CD14-positive monocyte (primary cell): ENCODE measurements at regions not wholly inside any gene's neighbourhood (a gene's known extent, or its start where the extent isn't known, plus 50 kb on each side); places are given as distances from the start of the nearest gene placed in this dataset.

ENCODE experiments used
- DNase-seq, 3 donors: peaks; one replicate each; pipeline ENCODE4 v3.0.0-alpha.2; 2011 to 2022
- H2AFZ ChIP-seq: 2 replicates; pipeline ENCODE4 v1.6.0; 2012; ENCODE audit warnings: mild to moderate bottlenecking, low read depth, low read length, inconsistent platforms; ENCODE audit not compliant: insufficient read depth, poor library complexity, severe bottlenecking
- H3K27ac ChIP-seq, 2 donors: 1 replicate in 1 of 2; 2 replicates in 1 of 2; pipeline ENCODE4 v1.5.1; 2012 to 2013; ENCODE audit warnings: low read length in 2 of 2, control low read depth in 1 of 2, inconsistent platforms in 1 of 2, low read depth in 1 of 2, mild to moderate bottlenecking in 1 of 2
- H3K27me3 ChIP-seq, 2 donors: one replicate each; pipeline versions ENCODE4 v1.6.0 to v1.6.1; 2011 to 2013; ENCODE audit warnings: low read length in 2 of 2; ENCODE audit not compliant: control insufficient read depth in 2 of 2, insufficient read depth in 2 of 2
- H3K36me3 ChIP-seq, 2 donors: replicated peaks in 1 of 2; 1 replicate in 1 of 2; 2 replicates in 1 of 2; pipeline versions ENCODE4 v1.5.1 to v1.6.1; 2012 to 2013; ENCODE audit warnings: low read length in 2 of 2, control low read depth in 1 of 2, inconsistent platforms in 1 of 2, mild to moderate bottlenecking in 1 of 2; ENCODE audit not compliant: insufficient read depth in 2 of 2, control insufficient read depth in 1 of 2
- H3K4me1 ChIP-seq, 2 donors: 1 replicate in 1 of 2; 2 replicates in 1 of 2; pipeline versions ENCODE4 v1.5.1 to v1.6.1; 2012 to 2013; ENCODE audit warnings: low read length in 2 of 2, control low read depth in 1 of 2, inconsistent platforms in 1 of 2, mild to moderate bottlenecking in 1 of 2, moderate library complexity in 1 of 2; ENCODE audit not compliant: insufficient read depth in 2 of 2, control insufficient read depth in 1 of 2
- H3K4me2 ChIP-seq: replicated peaks from 2 replicates; pipeline ENCODE3; 2012; ENCODE audit warnings: low read length, moderate library complexity, mild to moderate bottlenecking; ENCODE audit not compliant: poor library complexity, severe bottlenecking; ENCODE audit errors: extremely low read depth
- H3K4me3 ChIP-seq, 3 experiments: fragments of 200-600 bp in 1 of 3; sonication (generic) in 1 of 3; replicated peaks in 1 of 3; 1 replicate in 2 of 3; 2 replicates in 1 of 3; pipeline ENCODE4 v1.5.1; 2011 to 2013; ENCODE audit warnings: low read length in 3 of 3, mild to moderate bottlenecking in 3 of 3, control low read depth in 2 of 3, low read depth in 2 of 3, inconsistent platforms in 1 of 3, moderate library complexity in 1 of 3
- H3K79me2 ChIP-seq: 2 replicates; pipeline ENCODE4 v1.6.0; 2012; ENCODE audit warnings: mild to moderate bottlenecking, control low read depth, inconsistent platforms, low read length, moderate library complexity; ENCODE audit not compliant: insufficient read depth
- H3K9ac ChIP-seq: 2 replicates; pipeline ENCODE4 v1.6.0; 2017; ENCODE audit warnings: low read length, mild to moderate bottlenecking; ENCODE audit not compliant: insufficient read depth, poor library complexity, severe bottlenecking
- H3K9me3 ChIP-seq, 2 donors: replicated peaks in 1 of 2; 1 replicate in 1 of 2; 2 replicates in 1 of 2; pipeline versions ENCODE4 v1.5.1 to v1.6.1; 2012 to 2013; ENCODE audit warnings: low read length in 2 of 2, control low read depth in 1 of 2; ENCODE audit not compliant: control insufficient read depth in 1 of 2, insufficient read depth in 1 of 2
- H4K20me1 ChIP-seq: 2 replicates; pipeline ENCODE4 v1.6.0; 2012; ENCODE audit warnings: mild to moderate bottlenecking, low read length, control low read depth, moderate library complexity; ENCODE audit not compliant: insufficient read depth
- H3K27ac Mint-ChIP-seq, 7 donors: one replicate each; pipeline ENCODE4 v1.8.0; 2020; ENCODE audit warnings: mild to moderate bottlenecking in 7 of 7, mixed read lengths in 7 of 7, moderate library complexity in 6 of 7, inconsistent platforms in 2 of 7
- H3K27me3 Mint-ChIP-seq, 3 donors: one replicate each; pipeline ENCODE4 v1.8.0; 2021 to 2022; ENCODE audit warnings: low read depth in 3 of 3, mild to moderate bottlenecking in 3 of 3, mixed read lengths in 3 of 3, moderate library complexity in 3 of 3, inconsistent platforms in 1 of 3
- H3K36me3 Mint-ChIP-seq, 2 donors: one replicate each; pipeline ENCODE4 v1.8.0; 2020; ENCODE audit warnings: mixed read lengths in 2 of 2, inconsistent platforms in 1 of 2, mild to moderate bottlenecking in 1 of 2
- H3K4me1 Mint-ChIP-seq: one replicate; pipeline ENCODE4 v1.8.0; 2020; ENCODE audit warnings: mild to moderate bottlenecking, mixed read lengths
- H3K4me3 Mint-ChIP-seq, 2 donors: one replicate each; pipeline ENCODE4 v1.8.0; 2020; ENCODE audit warnings: mild to moderate bottlenecking in 2 of 2, mixed read lengths in 2 of 2, moderate library complexity in 1 of 2
- H3K9me3 Mint-ChIP-seq, 7 donors: one replicate each; pipeline ENCODE4 v1.8.0; 2020 to 2022; ENCODE audit warnings: mixed read lengths in 7 of 7, mild to moderate bottlenecking in 6 of 7, moderate library complexity in 6 of 7, inconsistent platforms in 2 of 7
- WGBS: methylation state at CpG from one replicate; pipeline ENCODE4 v1.1.5; 2013; ENCODE audit warnings: missing lambda C conversion rate; ENCODE audit not compliant: insufficient coverage; 5-methylcytosine and 5-hydroxymethylcytosine counted together
- intact Hi-C, 2 donors: fragments of 100-400 bp; cut with micrococcal nuclease; formaldehyde crosslinking; loops; one replicate each; pipeline versions ENCODE4 v1.15.0 to v1.15.1; 2023
- TF ChIP-seq, protein P1 (sequence below): fragments of 200-600 bp; IDR thresholded peaks from one replicate; pipeline ENCODE4 v1.8.0; 2022; ENCODE audit warnings: antibody characterized with exemption, mild to moderate bottlenecking

DNA sequence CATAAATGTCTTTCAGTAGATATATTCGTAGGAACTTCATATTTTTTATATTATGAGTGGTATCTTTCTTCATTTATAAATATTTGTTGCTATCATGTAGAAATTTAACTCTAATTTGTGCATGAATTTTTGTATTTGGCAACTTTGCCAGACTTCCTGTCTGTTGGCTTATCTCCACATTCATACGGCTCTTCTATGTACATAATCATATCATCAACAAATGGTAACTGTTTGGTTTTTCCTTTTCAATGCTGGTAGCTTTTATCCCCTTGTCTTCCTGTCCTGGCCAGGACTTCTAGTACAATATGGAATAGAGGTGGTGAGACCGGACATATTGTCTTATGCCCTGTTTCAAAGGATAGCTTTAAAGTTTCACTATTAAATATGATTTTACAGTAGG is 132.3 kb upstream of the COL5A1 start:
- TF ChIP-seq, protein P1, sequence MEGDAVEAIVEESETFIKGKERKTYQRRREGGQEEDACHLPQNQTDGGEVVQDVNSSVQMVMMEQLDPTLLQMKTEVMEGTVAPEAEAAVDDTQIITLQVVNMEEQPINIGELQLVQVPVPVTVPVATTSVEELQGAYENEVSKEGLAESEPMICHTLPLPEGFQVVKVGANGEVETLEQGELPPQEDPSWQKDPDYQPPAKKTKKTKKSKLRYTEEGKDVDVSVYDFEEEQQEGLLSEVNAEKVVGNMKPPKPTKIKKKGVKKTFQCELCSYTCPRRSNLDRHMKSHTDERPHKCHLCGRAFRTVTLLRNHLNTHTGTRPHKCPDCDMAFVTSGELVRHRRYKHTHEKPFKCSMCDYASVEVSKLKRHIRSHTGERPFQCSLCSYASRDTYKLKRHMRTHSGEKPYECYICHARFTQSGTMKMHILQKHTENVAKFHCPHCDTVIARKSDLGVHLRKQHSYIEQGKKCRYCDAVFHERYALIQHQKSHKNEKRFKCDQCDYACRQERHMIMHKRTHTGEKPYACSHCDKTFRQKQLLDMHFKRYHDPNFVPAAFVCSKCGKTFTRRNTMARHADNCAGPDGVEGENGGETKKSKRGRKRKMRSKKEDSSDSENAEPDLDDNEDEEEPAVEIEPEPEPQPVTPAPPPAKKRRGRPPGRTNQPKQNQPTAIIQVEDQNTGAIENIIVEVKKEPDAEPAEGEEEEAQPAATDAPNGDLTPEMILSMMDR = no peak
- Histone ChIP-seq H2AFZ (no peak overlapping the region), H3K27me3 (no peaks in the 10 kb centered on the region), H3K27ac (no peak overlapping the region), H3K4me3 (no peak overlapping the region), H3K79me2 (no peaks in the 10 kb centered on the region), H3K36me3 (no peaks in the 10 kb centered on the region), H3K9me3 (no peaks in the 10 kb centered on the region), H3K4me1 (no peaks in the 10 kb centered on the region), H3K9ac (no peak overlapping the region), H3K4me2 (no peak overlapping the region), H4K20me1 (no peaks in the 10 kb centered on the region)
- no CpG with 5 or more reads among the region's 3 CpGs for WGBS
- Mint-ChIP-seq H3K4me3 (peak overlapping the region in 1 of 2 donors; percentile 22), H3K36me3 (no peaks in the 10 kb centered on the region), H3K4me1 (no peaks in the 10 kb centered on the region), H3K27me3 (peaks cover 1 to 5% (median 4%) of the 10 kb centered on the region in 3 donors), H3K9me3 (peaks cover 0 to 15% (median 1%) of the 10 kb centered on the region in 7 donors), H3K27ac (no peak overlapping the region)
- intact Hi-C loops = no loop called here
- no peak for DNase-seq

DNA sequence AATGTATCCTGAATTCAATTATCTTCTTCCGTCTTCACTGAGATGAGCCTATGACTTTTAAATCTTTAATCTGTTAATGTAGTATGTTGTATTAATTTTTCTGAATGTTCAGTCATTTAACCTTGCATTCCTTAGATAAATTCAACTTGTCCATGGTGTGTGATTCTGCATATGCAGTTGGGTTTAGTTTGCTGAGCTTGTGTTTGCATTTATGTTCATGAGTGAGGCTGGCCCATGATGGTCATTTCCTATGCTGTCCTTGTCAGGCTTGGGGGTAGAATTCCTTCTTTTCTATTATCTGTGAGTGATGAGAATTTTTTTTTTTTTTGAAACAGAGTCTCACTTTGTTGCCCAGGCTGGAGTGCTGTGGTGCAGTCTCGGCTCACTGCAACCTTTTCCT is 131.8 kb upstream of the COL5A1 start:
- Histone ChIP-seq H4K20me1 (no peaks in the 10 kb centered on the region), H3K27me3 (no peaks in the 10 kb centered on the region), H3K36me3 (no peaks in the 10 kb centered on the region), H3K4me2 (no peak overlapping the region), H2AFZ (no peak overlapping the region), H3K79me2 (no peaks in the 10 kb centered on the region), H3K4me3 (no peak overlapping the region), H3K9ac (no peak overlapping the region), H3K9me3 (no peaks in the 10 kb centered on the region), H3K4me1 (no peaks in the 10 kb centered on the region), H3K27ac (no peak overlapping the region)
- Mint-ChIP-seq H3K4me3 (no peak overlapping the region), H3K9me3 (peaks cover 0 to 15% (median 2%) of the 10 kb centered on the region in 7 donors), H3K27ac (no peak overlapping the region), H3K27me3 (peaks cover 1 to 5% (median 3%) of the 10 kb centered on the region in 3 donors), H3K36me3 (no peaks in the 10 kb centered on the region), H3K4me1 (no peaks in the 10 kb centered on the region)
- intact Hi-C loops = no loop called here
- TF ChIP-seq, protein P1 = no peak
- no peak for DNase-seq
- 100% methylated on average over 1 of the region's 2 CpGs for WGBS
